CD14-positive monocyte (primary cell): ENCODE measurements at regions not wholly inside any gene's neighbourhood (a gene's known extent, or its start where the extent isn't known, plus 50 kb on each side); places are given as distances from the start of the nearest gene placed in this dataset.

Experiments
- DNase-seq, 3 donors: peaks; one replicate each; pipeline ENCODE4 v3.0.0-alpha.2; 2011 to 2022
- H2AFZ ChIP-seq: 2 replicates; pipeline ENCODE4 v1.6.0; 2012; ENCODE audit warnings: mild to moderate bottlenecking, low read depth, low read length, inconsistent platforms; ENCODE audit not compliant: insufficient read depth, poor library complexity, severe bottlenecking
- H3K27ac ChIP-seq, 2 donors: 1 replicate in 1 of 2; 2 replicates in 1 of 2; pipeline ENCODE4 v1.5.1; 2012 to 2013; ENCODE audit warnings: low read length in 2 of 2, control low read depth in 1 of 2, inconsistent platforms in 1 of 2, low read depth in 1 of 2, mild to moderate bottlenecking in 1 of 2
- H3K27me3 ChIP-seq, 2 donors: one replicate each; pipeline versions ENCODE4 v1.6.0 to v1.6.1; 2011 to 2013; ENCODE audit warnings: low read length in 2 of 2; ENCODE audit not compliant: control insufficient read depth in 2 of 2, insufficient read depth in 2 of 2
- H3K36me3 ChIP-seq, 2 donors: replicated peaks in 1 of 2; 1 replicate in 1 of 2; 2 replicates in 1 of 2; pipeline versions ENCODE4 v1.5.1 to v1.6.1; 2012 to 2013; ENCODE audit warnings: low read length in 2 of 2, control low read depth in 1 of 2, inconsistent platforms in 1 of 2, mild to moderate bottlenecking in 1 of 2; ENCODE audit not compliant: insufficient read depth in 2 of 2, control insufficient read depth in 1 of 2
- H3K4me1 ChIP-seq, 2 donors: 1 replicate in 1 of 2; 2 replicates in 1 of 2; pipeline versions ENCODE4 v1.5.1 to v1.6.1; 2012 to 2013; ENCODE audit warnings: low read length in 2 of 2, control low read depth in 1 of 2, inconsistent platforms in 1 of 2, mild to moderate bottlenecking in 1 of 2, moderate library complexity in 1 of 2; ENCODE audit not compliant: insufficient read depth in 2 of 2, control insufficient read depth in 1 of 2
- H3K4me2 ChIP-seq: replicated peaks from 2 replicates; pipeline ENCODE3; 2012; ENCODE audit warnings: low read length, moderate library complexity, mild to moderate bottlenecking; ENCODE audit not compliant: poor library complexity, severe bottlenecking; ENCODE audit errors: extremely low read depth
- H3K4me3 ChIP-seq, 3 experiments: fragments of 200-600 bp in 1 of 3; sonication (generic) in 1 of 3; replicated peaks in 1 of 3; 1 replicate in 2 of 3; 2 replicates in 1 of 3; pipeline ENCODE4 v1.5.1; 2011 to 2013; ENCODE audit warnings: low read length in 3 of 3, mild to moderate bottlenecking in 3 of 3, control low read depth in 2 of 3, low read depth in 2 of 3, inconsistent platforms in 1 of 3, moderate library complexity in 1 of 3
- H3K79me2 ChIP-seq: 2 replicates; pipeline ENCODE4 v1.6.0; 2012; ENCODE audit warnings: mild to moderate bottlenecking, control low read depth, inconsistent platforms, low read length, moderate library complexity; ENCODE audit not compliant: insufficient read depth
- H3K9ac ChIP-seq: 2 replicates; pipeline ENCODE4 v1.6.0; 2017; ENCODE audit warnings: low read length, mild to moderate bottlenecking; ENCODE audit not compliant: insufficient read depth, poor library complexity, severe bottlenecking
- H3K9me3 ChIP-seq, 2 donors: replicated peaks in 1 of 2; 1 replicate in 1 of 2; 2 replicates in 1 of 2; pipeline versions ENCODE4 v1.5.1 to v1.6.1; 2012 to 2013; ENCODE audit warnings: low read length in 2 of 2, control low read depth in 1 of 2; ENCODE audit not compliant: control insufficient read depth in 1 of 2, insufficient read depth in 1 of 2
- H4K20me1 ChIP-seq: 2 replicates; pipeline ENCODE4 v1.6.0; 2012; ENCODE audit warnings: mild to moderate bottlenecking, low read length, control low read depth, moderate library complexity; ENCODE audit not compliant: insufficient read depth
- H3K27ac Mint-ChIP-seq, 7 donors: one replicate each; pipeline ENCODE4 v1.8.0; 2020; ENCODE audit warnings: mild to moderate bottlenecking in 7 of 7, mixed read lengths in 7 of 7, moderate library complexity in 6 of 7, inconsistent platforms in 2 of 7
- H3K27me3 Mint-ChIP-seq, 3 donors: one replicate each; pipeline ENCODE4 v1.8.0; 2021 to 2022; ENCODE audit warnings: low read depth in 3 of 3, mild to moderate bottlenecking in 3 of 3, mixed read lengths in 3 of 3, moderate library complexity in 3 of 3, inconsistent platforms in 1 of 3
- H3K36me3 Mint-ChIP-seq, 2 donors: one replicate each; pipeline ENCODE4 v1.8.0; 2020; ENCODE audit warnings: mixed read lengths in 2 of 2, inconsistent platforms in 1 of 2, mild to moderate bottlenecking in 1 of 2
- H3K4me1 Mint-ChIP-seq: one replicate; pipeline ENCODE4 v1.8.0; 2020; ENCODE audit warnings: mild to moderate bottlenecking, mixed read lengths
- H3K4me3 Mint-ChIP-seq, 2 donors: one replicate each; pipeline ENCODE4 v1.8.0; 2020; ENCODE audit warnings: mild to moderate bottlenecking in 2 of 2, mixed read lengths in 2 of 2, moderate library complexity in 1 of 2
- H3K9me3 Mint-ChIP-seq, 7 donors: one replicate each; pipeline ENCODE4 v1.8.0; 2020 to 2022; ENCODE audit warnings: mixed read lengths in 7 of 7, mild to moderate bottlenecking in 6 of 7, moderate library complexity in 6 of 7, inconsistent platforms in 2 of 7
- WGBS: methylation state at CpG from one replicate; pipeline ENCODE4 v1.1.5; 2013; ENCODE audit warnings: missing lambda C conversion rate; ENCODE audit not compliant: insufficient coverage; 5-methylcytosine and 5-hydroxymethylcytosine counted together
- intact Hi-C, 2 donors: fragments of 100-400 bp; cut with micrococcal nuclease; formaldehyde crosslinking; loops; one replicate each; pipeline versions ENCODE4 v1.15.0 to v1.15.1; 2023
- TF ChIP-seq, protein P1 (sequence below): fragments of 200-600 bp; IDR thresholded peaks from one replicate; pipeline ENCODE4 v1.8.0; 2022; ENCODE audit warnings: antibody characterized with exemption, mild to moderate bottlenecking

DNA sequence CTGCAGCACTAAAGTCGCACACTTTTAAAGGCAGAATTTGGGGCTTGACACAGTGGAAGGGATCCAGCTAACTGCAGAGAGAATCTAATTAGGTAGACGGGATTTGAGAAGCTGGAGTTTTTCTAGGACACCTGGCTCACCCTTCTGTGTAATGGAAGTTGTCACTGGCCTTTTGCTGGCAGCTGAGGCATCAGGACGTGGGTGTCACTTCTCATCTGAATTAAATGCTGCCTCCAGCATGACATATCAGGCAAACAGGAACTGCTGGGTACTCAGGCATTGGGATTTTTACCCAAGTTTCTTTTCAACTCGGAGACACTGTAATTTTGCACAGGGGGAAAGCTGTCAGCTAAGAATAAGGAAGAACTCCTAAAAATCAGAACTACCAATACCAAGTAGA lies 861.9 kb upstream of the ARPP21 start:
- Mint-ChIP-seq H3K36me3 (no peaks in the 10 kb centered on the region), H3K9me3 (peaks cover 2 to 14% (median 5%) of the 10 kb centered on the region in 7 donors), H3K27ac (no peak overlapping the region), H3K4me1 (peaks cover 11% of the 10 kb centered on the region), H3K27me3 (peaks cover 0 to 3% (median 2%) of the 10 kb centered on the region in 3 donors), H3K4me3 (no peak overlapping the region)
- no peak overlapping the region for H3K4me3 ChIP-seq
- H3K9ac ChIP-seq: no peak overlapping the region
- no peak overlapping the region for H3K27ac ChIP-seq
- no peak overlapping the region for H3K4me2 ChIP-seq
- H3K79me2 ChIP-seq: no peaks in the 10 kb centered on the region
- TF ChIP-seq, protein P1, sequence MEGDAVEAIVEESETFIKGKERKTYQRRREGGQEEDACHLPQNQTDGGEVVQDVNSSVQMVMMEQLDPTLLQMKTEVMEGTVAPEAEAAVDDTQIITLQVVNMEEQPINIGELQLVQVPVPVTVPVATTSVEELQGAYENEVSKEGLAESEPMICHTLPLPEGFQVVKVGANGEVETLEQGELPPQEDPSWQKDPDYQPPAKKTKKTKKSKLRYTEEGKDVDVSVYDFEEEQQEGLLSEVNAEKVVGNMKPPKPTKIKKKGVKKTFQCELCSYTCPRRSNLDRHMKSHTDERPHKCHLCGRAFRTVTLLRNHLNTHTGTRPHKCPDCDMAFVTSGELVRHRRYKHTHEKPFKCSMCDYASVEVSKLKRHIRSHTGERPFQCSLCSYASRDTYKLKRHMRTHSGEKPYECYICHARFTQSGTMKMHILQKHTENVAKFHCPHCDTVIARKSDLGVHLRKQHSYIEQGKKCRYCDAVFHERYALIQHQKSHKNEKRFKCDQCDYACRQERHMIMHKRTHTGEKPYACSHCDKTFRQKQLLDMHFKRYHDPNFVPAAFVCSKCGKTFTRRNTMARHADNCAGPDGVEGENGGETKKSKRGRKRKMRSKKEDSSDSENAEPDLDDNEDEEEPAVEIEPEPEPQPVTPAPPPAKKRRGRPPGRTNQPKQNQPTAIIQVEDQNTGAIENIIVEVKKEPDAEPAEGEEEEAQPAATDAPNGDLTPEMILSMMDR: no peak
- intact Hi-C loops: no loop called here
- H3K36me3 ChIP-seq: no peaks in the 10 kb centered on the region
- no peak overlapping the region for H2AFZ ChIP-seq
- peaks cover 0 to 4% of the 10 kb centered on the region in 2 donors for H3K4me1 ChIP-seq
- 54% methylated on average over 2 of the region's 4 CpGs for WGBS
- no peaks in the 10 kb centered on the region for H3K27me3 ChIP-seq
- peaks cover 0 to 4% of the 10 kb centered on the region in 2 donors for H3K9me3 ChIP-seq
- H4K20me1 ChIP-seq: no peaks in the 10 kb centered on the region
- DNase-seq: no peak

DNA sequence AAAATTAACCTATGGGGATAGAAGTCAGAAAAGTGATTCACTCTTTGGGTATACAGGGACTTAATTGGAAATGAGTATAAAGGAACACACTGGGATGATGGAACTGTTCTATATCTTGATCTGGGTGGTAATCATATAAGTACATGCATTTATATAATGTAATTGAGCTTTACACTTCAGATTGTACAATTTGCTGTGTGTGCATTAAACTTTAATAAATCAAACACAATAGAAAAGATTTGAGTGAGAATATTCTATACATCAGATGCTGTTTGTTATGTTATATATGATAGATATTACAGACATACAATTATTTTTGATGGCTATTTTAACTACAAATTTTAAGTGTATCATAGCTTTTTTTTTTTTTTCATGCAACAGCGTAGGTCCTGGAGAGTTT lies 860.2 kb upstream of the ARPP21 start:
- H3K4me3 Mint-ChIP-seq: no peak overlapping the region
- intact Hi-C loops: no loop called here
- H3K4me1 Mint-ChIP-seq: peaks cover 28% of the 10 kb centered on the region
- WGBS: no CpG with 5 or more reads among the region's 1 CpG
- peaks cover 0 to 9% (median 4%) of the 10 kb centered on the region in 7 donors for H3K9me3 Mint-ChIP-seq
- no peak overlapping the region for H3K27ac ChIP-seq
- H3K27me3 ChIP-seq: no peaks in the 10 kb centered on the region
- no peak overlapping the region for H3K4me3 ChIP-seq
- H3K9me3 ChIP-seq: no peaks in the 10 kb centered on the region
- H2AFZ ChIP-seq: no peak overlapping the region
- H3K27ac Mint-ChIP-seq: no peak overlapping the region
- no peak overlapping the region for H3K9ac ChIP-seq
- no peaks in the 10 kb centered on the region for H4K20me1 ChIP-seq
- no peaks in the 10 kb centered on the region for H3K36me3 Mint-ChIP-seq
- H3K36me3 ChIP-seq: no peaks in the 10 kb centered on the region
- H3K79me2 ChIP-seq: no peaks in the 10 kb centered on the region
- H3K27me3 Mint-ChIP-seq: peaks cover 0 to 2% (median 2%) of the 10 kb centered on the region in 3 donors
- DNase-seq: no peak
- TF ChIP-seq, protein P1: no peak
- no peak overlapping the region for H3K4me2 ChIP-seq
- H3K4me1 ChIP-seq: peaks cover 14 to 17% of the 10 kb centered on the region in 2 donors
